ENCODE measurements at regions not wholly inside any gene's neighbourhood (a gene's known extent, or its start where the extent isn't known, plus 50 kb on each side); places are given as distances from the start of the nearest gene placed in this dataset.
A peak's percentile ranks its signal among the peaks of the same experiment; 100 is the strongest.

DNA sequence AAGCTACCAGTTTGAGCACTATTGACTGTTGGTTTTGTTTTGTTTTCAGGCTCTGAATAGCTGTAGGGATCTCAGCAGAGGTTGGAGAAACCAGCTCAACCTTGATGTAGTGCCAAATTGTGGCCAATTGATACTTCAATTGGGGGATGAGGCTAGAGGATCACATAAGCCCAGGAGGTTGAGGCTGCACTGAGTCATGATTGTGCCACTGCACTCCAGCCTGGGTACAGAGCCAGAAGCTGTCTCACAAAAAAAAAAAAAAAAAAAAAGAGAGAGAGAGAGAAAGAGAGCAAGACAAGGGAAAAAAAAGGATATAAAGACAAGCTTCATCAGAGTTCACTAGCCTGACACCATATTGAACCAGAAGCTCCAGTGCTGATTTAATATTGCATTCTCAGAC is 702.1 kb downstream of the FRK start:
- ChIA-PET CTCF (ENCODE audit: partially characterized antibody) (interaction anchor here (0.7 kb wide), 1 partner anchor 613 kb away, joined by 6 read pairs; no protein-coding TSS in a partner anchor), POLR2A (ENCODE audit: partially characterized antibody) (no interaction called here)
- no peak overlapping the region for H4K8ac ChIP-seq (ENCODE audit: extremely low read depth, insufficient read depth, low read length)
- no peak overlapping the region for H3K56ac ChIP-seq (replicated peaks; ENCODE audit: insufficient read length, low read depth, low read length)
- no peak overlapping the region for H3K18ac ChIP-seq (ENCODE audit: extremely low read depth, low read length)
- H2AK5ac ChIP-seq (ENCODE audit: low read depth, low read length), result no peak overlapping the region
- H3K23me2 ChIP-seq (ENCODE audit: low read depth, low read length), result no peaks in the 10 kb centered on the region
- no peak overlapping the region for H2BK20ac ChIP-seq (ENCODE audit: low read length)
- H3K79me2 ChIP-seq (ENCODE audit: control insufficient read depth in 1 of 2, insufficient read depth in 2 of 2, low read length in 2 of 2), result no peaks in the 10 kb centered on the region
- H2AFZ ChIP-seq (ENCODE audit: low read length), result 0 out of 2 replicates have a peak overlapping the region, but pooled peaks have one; percentile 26
- no peaks in the 10 kb centered on the region for H3K9me3 ChIP-seq (ENCODE audit: insufficient read depth in 2 of 2, low read depth in 1 of 2, low read length in 1 of 2)
- no peak overlapping the region for H4K5ac ChIP-seq (ENCODE audit: insufficient read length, low read depth, low read length)
- no peaks in the 10 kb centered on the region for H3K79me1 ChIP-seq (ENCODE audit: low read depth, low read length)
- no peak for FAIRE-seq
- H3K4me1 ChIP-seq (replicated peaks in 1 of 4; ENCODE audit: control insufficient read depth in 3 of 4, insufficient read depth in 4 of 4, low read length in 3 of 4), result no peaks in the 10 kb centered on the region; a peak in 1 of 7 replicates
- no peaks in the 10 kb centered on the region for H3K27me3 ChIP-seq (replicated peaks in 1 of 4; ENCODE audit: control insufficient read depth in 3 of 4, extremely low read depth in 1 of 4, insufficient read depth in 3 of 4, low read length in 3 of 4)
- no peak overlapping the region for H4K91ac ChIP-seq (replicated peaks; ENCODE audit: insufficient read length, low read length)
- no peak for DNase-seq (ENCODE audit: low read depth in 1 of 2, low spot score in 2 of 2)
- H3K27ac ChIP-seq (ENCODE audit: low read depth, low read length), result no peak overlapping the region
- H3K4me2 ChIP-seq (ENCODE audit: insufficient read depth in 1 of 2, low read depth in 2 of 2, low read length in 2 of 2), result no peak overlapping the region
- no peak overlapping the region for H3K14ac ChIP-seq (ENCODE audit: insufficient read length)
- H2BK120ac ChIP-seq (replicated peaks; ENCODE audit: low read depth, low read length), result no peak overlapping the region
- no peak overlapping the region for H2BK15ac ChIP-seq (ENCODE audit: low read length)
- no peak overlapping the region for H3K23ac ChIP-seq (ENCODE audit: insufficient read length)
- no peak overlapping the region for H3K4ac ChIP-seq (replicated peaks; ENCODE audit: insufficient read length, low read depth, low read length)
- H3K4me3 ChIP-seq (ENCODE audit: extremely low read depth in 1 of 4, insufficient read depth in 2 of 4, low read depth in 3 of 4, low read length in 4 of 4), result no peak overlapping the region
- no peak overlapping the region for H3K9ac ChIP-seq (replicated peaks in 1 of 4; ENCODE audit: extremely low read depth in 1 of 4, low read depth in 3 of 4, low read length in 3 of 4)
- no peaks in the 10 kb centered on the region for H3K36me3 ChIP-seq (ENCODE audit: control insufficient read depth in 2 of 4, insufficient read depth in 4 of 4, low read length in 3 of 4)
- no peak overlapping the region for H2BK5ac ChIP-seq (ENCODE audit: low read depth, low read length)
- no peaks in the 10 kb centered on the region for H4K20me1 ChIP-seq (replicated peaks in 1 of 2; ENCODE audit: control insufficient read depth in 1 of 2, insufficient read depth in 2 of 2, low read length in 2 of 2)
- H2BK12ac ChIP-seq (ENCODE audit: low read depth, low read length), result no peak overlapping the region
- no peak for TF ChIP-seq GTF2F1 (IDR thresholded peaks at IDR 0.05; ENCODE audit: borderline replicate concordance, low read depth, low read length)
- TF ChIP-seq, protein P1, sequence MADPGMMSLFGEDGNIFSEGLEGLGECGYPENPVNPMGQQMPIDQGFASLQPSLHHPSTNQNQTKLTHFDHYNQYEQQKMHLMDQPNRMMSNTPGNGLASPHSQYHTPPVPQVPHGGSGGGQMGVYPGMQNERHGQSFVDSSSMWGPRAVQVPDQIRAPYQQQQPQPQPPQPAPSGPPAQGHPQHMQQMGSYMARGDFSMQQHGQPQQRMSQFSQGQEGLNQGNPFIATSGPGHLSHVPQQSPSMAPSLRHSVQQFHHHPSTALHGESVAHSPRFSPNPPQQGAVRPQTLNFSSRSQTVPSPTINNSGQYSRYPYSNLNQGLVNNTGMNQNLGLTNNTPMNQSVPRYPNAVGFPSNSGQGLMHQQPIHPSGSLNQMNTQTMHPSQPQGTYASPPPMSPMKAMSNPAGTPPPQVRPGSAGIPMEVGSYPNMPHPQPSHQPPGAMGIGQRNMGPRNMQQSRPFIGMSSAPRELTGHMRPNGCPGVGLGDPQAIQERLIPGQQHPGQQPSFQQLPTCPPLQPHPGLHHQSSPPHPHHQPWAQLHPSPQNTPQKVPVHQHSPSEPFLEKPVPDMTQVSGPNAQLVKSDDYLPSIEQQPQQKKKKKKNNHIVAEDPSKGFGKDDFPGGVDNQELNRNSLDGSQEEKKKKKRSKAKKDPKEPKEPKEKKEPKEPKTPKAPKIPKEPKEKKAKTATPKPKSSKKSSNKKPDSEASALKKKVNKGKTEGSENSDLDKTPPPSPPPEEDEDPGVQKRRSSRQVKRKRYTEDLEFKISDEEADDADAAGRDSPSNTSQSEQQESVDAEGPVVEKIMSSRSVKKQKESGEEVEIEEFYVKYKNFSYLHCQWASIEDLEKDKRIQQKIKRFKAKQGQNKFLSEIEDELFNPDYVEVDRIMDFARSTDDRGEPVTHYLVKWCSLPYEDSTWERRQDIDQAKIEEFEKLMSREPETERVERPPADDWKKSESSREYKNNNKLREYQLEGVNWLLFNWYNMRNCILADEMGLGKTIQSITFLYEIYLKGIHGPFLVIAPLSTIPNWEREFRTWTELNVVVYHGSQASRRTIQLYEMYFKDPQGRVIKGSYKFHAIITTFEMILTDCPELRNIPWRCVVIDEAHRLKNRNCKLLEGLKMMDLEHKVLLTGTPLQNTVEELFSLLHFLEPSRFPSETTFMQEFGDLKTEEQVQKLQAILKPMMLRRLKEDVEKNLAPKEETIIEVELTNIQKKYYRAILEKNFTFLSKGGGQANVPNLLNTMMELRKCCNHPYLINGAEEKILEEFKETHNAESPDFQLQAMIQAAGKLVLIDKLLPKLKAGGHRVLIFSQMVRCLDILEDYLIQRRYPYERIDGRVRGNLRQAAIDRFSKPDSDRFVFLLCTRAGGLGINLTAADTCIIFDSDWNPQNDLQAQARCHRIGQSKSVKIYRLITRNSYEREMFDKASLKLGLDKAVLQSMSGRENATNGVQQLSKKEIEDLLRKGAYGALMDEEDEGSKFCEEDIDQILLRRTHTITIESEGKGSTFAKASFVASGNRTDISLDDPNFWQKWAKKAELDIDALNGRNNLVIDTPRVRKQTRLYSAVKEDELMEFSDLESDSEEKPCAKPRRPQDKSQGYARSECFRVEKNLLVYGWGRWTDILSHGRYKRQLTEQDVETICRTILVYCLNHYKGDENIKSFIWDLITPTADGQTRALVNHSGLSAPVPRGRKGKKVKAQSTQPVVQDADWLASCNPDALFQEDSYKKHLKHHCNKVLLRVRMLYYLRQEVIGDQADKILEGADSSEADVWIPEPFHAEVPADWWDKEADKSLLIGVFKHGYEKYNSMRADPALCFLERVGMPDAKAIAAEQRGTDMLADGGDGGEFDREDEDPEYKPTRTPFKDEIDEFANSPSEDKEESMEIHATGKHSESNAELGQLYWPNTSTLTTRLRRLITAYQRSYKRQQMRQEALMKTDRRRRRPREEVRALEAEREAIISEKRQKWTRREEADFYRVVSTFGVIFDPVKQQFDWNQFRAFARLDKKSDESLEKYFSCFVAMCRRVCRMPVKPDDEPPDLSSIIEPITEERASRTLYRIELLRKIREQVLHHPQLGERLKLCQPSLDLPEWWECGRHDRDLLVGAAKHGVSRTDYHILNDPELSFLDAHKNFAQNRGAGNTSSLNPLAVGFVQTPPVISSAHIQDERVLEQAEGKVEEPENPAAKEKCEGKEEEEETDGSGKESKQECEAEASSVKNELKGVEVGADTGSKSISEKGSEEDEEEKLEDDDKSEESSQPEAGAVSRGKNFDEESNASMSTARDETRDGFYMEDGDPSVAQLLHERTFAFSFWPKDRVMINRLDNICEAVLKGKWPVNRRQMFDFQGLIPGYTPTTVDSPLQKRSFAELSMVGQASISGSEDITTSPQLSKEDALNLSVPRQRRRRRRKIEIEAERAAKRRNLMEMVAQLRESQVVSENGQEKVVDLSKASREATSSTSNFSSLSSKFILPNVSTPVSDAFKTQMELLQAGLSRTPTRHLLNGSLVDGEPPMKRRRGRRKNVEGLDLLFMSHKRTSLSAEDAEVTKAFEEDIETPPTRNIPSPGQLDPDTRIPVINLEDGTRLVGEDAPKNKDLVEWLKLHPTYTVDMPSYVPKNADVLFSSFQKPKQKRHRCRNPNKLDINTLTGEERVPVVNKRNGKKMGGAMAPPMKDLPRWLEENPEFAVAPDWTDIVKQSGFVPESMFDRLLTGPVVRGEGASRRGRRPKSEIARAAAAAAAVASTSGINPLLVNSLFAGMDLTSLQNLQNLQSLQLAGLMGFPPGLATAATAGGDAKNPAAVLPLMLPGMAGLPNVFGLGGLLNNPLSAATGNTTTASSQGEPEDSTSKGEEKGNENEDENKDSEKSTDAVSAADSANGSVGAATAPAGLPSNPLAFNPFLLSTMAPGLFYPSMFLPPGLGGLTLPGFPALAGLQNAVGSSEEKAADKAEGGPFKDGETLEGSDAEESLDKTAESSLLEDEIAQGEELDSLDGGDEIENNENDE (IDR thresholded peaks at IDR 0.05; ENCODE audit: insufficient replicate concordance, low read length), result no peak
